OCI-LY3 (cell line): ENCODE measurements at regions not wholly inside any gene's neighbourhood (a gene's known extent, or its start where the extent isn't known, plus 50 kb on each side); places are given as distances from the start of the nearest gene placed in this dataset.

ENCODE experiments used
- EZH2phosphoT487 ChIP-seq: fragments of 200-600 bp; shearing (Covaris generic); IDR thresholded peaks from 2 replicates; pipeline ENCODE4 v1.6.1; 2018; ENCODE audit warnings: antibody characterized with exemption, mixed run types, low read depth
- TF ChIP-seq, protein P1 (sequence below): fragments of 200-600, 300-600 bp; sonication (generic); IDR thresholded peaks from 2 replicates; pipeline ENCODE4 v1.5.1; 2014; ENCODE audit warnings: antibody characterized with exemption, low read length, low read depth

DNA sequence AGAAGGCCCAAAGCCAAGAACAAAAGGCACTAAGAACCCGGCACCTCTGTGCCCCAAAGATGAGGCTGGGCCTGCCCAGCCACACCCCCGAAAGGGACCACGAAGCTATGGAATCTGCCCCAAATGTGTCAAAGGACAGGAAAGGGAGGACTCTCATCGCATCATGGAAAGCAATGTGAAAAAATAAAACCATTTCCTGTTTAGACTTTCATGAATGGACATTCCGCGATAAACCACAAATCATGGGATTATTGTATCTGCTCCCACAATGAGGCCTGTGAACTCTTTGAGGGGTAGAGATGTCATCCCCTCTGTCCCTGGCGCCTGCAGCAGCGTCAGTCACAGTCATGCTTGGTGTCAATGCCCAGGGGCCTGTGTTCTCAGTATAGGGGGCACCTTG, 135.0 kb downstream of the COPRS start:
- TF ChIP-seq, protein P1, sequence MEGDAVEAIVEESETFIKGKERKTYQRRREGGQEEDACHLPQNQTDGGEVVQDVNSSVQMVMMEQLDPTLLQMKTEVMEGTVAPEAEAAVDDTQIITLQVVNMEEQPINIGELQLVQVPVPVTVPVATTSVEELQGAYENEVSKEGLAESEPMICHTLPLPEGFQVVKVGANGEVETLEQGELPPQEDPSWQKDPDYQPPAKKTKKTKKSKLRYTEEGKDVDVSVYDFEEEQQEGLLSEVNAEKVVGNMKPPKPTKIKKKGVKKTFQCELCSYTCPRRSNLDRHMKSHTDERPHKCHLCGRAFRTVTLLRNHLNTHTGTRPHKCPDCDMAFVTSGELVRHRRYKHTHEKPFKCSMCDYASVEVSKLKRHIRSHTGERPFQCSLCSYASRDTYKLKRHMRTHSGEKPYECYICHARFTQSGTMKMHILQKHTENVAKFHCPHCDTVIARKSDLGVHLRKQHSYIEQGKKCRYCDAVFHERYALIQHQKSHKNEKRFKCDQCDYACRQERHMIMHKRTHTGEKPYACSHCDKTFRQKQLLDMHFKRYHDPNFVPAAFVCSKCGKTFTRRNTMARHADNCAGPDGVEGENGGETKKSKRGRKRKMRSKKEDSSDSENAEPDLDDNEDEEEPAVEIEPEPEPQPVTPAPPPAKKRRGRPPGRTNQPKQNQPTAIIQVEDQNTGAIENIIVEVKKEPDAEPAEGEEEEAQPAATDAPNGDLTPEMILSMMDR: no peak
- TF ChIP-seq EZH2phosphoT487: no peak
